H1 (cell line): ENCODE measurements at regions not wholly inside any gene's neighbourhood (a gene's known extent, or its start where the extent isn't known, plus 50 kb on each side); places are given as distances from the start of the nearest gene placed in this dataset.

ENCODE experiments used
- CHD1 ChIP-seq: IDR thresholded peaks from 2 replicates; pipeline ENCODE4 v1.6.1; 2012; ENCODE audit warnings: low read depth, low read length, improper control_type of control experiment
- CTBP2 ChIP-seq: IDR thresholded peaks from 2 replicates; pipeline ENCODE4 v1.7.0; 2011; ENCODE audit warnings: borderline replicate concordance, mild to moderate bottlenecking, moderate library complexity, mixed read lengths, low read length; ENCODE audit not compliant: insufficient read depth, insufficient read length
- RXRA ChIP-seq: IDR thresholded peaks from 2 replicates; pipeline ENCODE4 v1.6.1; 2011; ENCODE audit warnings: low read depth, mild to moderate bottlenecking, low read length, moderate library complexity; ENCODE audit not compliant: insufficient read depth
- SIN3A ChIP-seq, 2 experiments: IDR thresholded peaks in 1 of 2; conservative IDR thresholded peaks in 1 of 2; 2 replicates each; pipeline ENCODE4 v1.6.1; 2011 to 2012; ENCODE audit warnings: low read length in 2 of 2, improper control_type of control experiment in 1 of 2, low read depth in 1 of 2, mild to moderate bottlenecking in 1 of 2
- SP2 ChIP-seq: IDR thresholded peaks from 2 replicates; pipeline ENCODE4 v1.6.1; 2012; ENCODE audit warnings: mild to moderate bottlenecking, low read length, inconsistent platforms
- YY1 ChIP-seq: IDR thresholded peaks from 2 replicates; pipeline ENCODE4 v1.6.1; 2011; ENCODE audit warnings: low read depth, mild to moderate bottlenecking, low read length

GRCh38 chr20:7136886-7137285, 369.4 kb downstream of the BMP2 start (continued):
- TF ChIP-seq CHD1, result no peak
- TF ChIP-seq SIN3A (conservative IDR thresholded peaks at IDR 0.05 in 1 of 2, IDR thresholded peaks at IDR 0.05 in 1 of 2; ENCODE audit: low read depth in 1 of 2, low read length in 2 of 2), result no peak
- no peak for TF ChIP-seq RXRA
- no peak for TF ChIP-seq YY1
- no peak for TF ChIP-seq SP2
- no peak for TF ChIP-seq CTBP2
